Uterus (tissue), 2 donors: ENCODE measurements at regions not wholly inside any gene's neighbourhood (a gene's known extent, or its start where the extent isn't known, plus 50 kb on each side); places are given as distances from the start of the nearest gene placed in this dataset.

Source experiments
- POLR2A ChIP-seq, 2 donors: fragments of 450-650 bp; IDR thresholded peaks; one replicate each; pipeline ENCODE4 v1.6.1; 2016; ENCODE audit warnings: antibody characterized with exemption in 2 of 2, mild to moderate bottlenecking in 1 of 2, moderate library complexity in 1 of 2
- TF ChIP-seq, protein P1 (sequence below), 4 experiments: fragments of 200-600 bp in 2 of 4; fragments of 450-650 bp in 2 of 4; sonication (generic) in 2 of 4; IDR thresholded peaks; one replicate each; pipeline ENCODE4 v1.5.1; 2016 to 2019; ENCODE audit warnings: antibody characterized with exemption in 4 of 4, mild to moderate bottlenecking in 2 of 4, moderate library complexity in 1 of 4

DNA sequence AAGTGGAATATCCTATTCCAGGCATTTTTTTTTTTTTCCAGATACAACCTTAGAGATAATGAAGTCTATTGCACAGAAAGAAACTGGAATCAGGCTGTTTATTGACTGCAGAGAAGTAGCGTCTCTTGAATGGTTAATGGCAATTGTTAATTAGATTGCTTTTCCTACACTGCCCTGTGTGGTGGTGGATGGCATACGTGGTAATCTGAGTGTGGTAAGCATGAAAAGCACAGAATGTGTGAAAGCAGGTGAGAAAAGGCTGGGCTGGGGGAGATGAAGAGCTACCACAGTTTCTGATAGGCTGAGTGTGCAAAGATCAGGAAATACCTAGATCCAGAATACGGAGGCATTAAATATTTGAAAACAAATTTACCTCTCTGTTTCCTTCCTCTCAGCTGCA, 486.3 kb upstream of the TBL1XR1 start:
- TF ChIP-seq, protein P1, sequence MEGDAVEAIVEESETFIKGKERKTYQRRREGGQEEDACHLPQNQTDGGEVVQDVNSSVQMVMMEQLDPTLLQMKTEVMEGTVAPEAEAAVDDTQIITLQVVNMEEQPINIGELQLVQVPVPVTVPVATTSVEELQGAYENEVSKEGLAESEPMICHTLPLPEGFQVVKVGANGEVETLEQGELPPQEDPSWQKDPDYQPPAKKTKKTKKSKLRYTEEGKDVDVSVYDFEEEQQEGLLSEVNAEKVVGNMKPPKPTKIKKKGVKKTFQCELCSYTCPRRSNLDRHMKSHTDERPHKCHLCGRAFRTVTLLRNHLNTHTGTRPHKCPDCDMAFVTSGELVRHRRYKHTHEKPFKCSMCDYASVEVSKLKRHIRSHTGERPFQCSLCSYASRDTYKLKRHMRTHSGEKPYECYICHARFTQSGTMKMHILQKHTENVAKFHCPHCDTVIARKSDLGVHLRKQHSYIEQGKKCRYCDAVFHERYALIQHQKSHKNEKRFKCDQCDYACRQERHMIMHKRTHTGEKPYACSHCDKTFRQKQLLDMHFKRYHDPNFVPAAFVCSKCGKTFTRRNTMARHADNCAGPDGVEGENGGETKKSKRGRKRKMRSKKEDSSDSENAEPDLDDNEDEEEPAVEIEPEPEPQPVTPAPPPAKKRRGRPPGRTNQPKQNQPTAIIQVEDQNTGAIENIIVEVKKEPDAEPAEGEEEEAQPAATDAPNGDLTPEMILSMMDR (IDR thresholded peaks at IDR 0.05) = no peak
- no peak for TF ChIP-seq POLR2A (IDR thresholded peaks at IDR 0.05)
